OCI-M2 (cell line): ENCODE measurements at regions not wholly inside any gene's neighbourhood (a gene's known extent, or its start where the extent isn't known, plus 50 kb on each side); places are given as distances from the start of the nearest gene placed in this dataset.

Source experiments
- DNase-seq: peaks from one replicate; lab custom pipeline; 2025; ENCODE audit not compliant: unreplicated experiment; lab: John Stamatoyannopoulos, UW

- DNase-seq: no peak
These were observed 612.8 kb upstream of the FAM174A start for GRCh38 chr5:99922386-99922785.

GRCh38 chr5:99911971-99912370 is 623.2 kb upstream of the FAM174A start:
- DNase-seq: no peak

GRCh38 chr5:99906776-99907175 is 628.4 kb upstream of the FAM174A start:
- DNase-seq: no peak

- no peak for DNase-seq
These were observed 633.2 kb upstream of the FAM174A start for GRCh38 chr5:99901972-99902371.

GRCh38 chr5:99900302-99900852 is 634.8 kb upstream of the FAM174A start:
- no peak for DNase-seq

- no peak for DNase-seq
These were observed 655.2 kb upstream of the FAM174A start for GRCh38 chr5:99879791-99880511.

- no peak for DNase-seq
These were observed 656.3 kb upstream of the FAM174A start for GRCh38 chr5:99878830-99879229.

- DNase-seq: no peak
These were observed 668.4 kb upstream of the FAM174A start for GRCh38 chr5:99866740-99867139.

- DNase-seq: no peak
These were observed 670.0 kb upstream of the FAM174A start for GRCh38 chr5:99865159-99865558.

GRCh38 chr5:99835791-99836190 is 699.4 kb upstream of the FAM174A start:
- DNase-seq: no peak

GRCh38 chr5:99827136-99827535 is 708.0 kb upstream of the FAM174A start:
- no peak for DNase-seq

GRCh38 chr5:99817796-99818195 is 717.4 kb upstream of the FAM174A start:
- no peak for DNase-seq

- no peak for DNase-seq
These were observed 720.7 kb upstream of the FAM174A start for GRCh38 chr5:99814321-99815063.

GRCh38 chr5:99808657-99809230 is 726.4 kb upstream of the FAM174A start:
- no peak for DNase-seq

- DNase-seq: no peak
These were observed 727.8 kb upstream of the FAM174A start for GRCh38 chr5:99807346-99807745.

GRCh38 chr5:99795031-99795430 is 740.1 kb upstream of the FAM174A start:
- no peak for DNase-seq

- DNase-seq: no peak
These were observed 746.7 kb upstream of the FAM174A start for GRCh38 chr5:99788482-99788881.

- no peak for DNase-seq
These were observed 760.0 kb upstream of the FAM174A start for GRCh38 chr5:99775189-99775588.

- DNase-seq: no peak
These were observed 761.9 kb upstream of the FAM174A start for GRCh38 chr5:99773290-99773689.

GRCh38 chr5:99771296-99771695 is 763.9 kb upstream of the FAM174A start:
- DNase-seq: no peak

GRCh38 chr5:99765011-99765410 is 770.2 kb upstream of the FAM174A start:
- DNase-seq: no peak
